ENCODE measurements at regions not wholly inside any gene's neighbourhood (a gene's known extent, or its start where the extent isn't known, plus 50 kb on each side); places are given as distances from the start of the nearest gene placed in this dataset.

GRCh38 chr9:33714989-33715388 lies 80.4 kb upstream of the PRSS3 start:
- Histone ChIP-seq H3K27me3 (no peaks in the 10 kb centered on the region), H3K4me1 (no peaks in the 10 kb centered on the region), H3K36me3 (replicated peaks in 1 of 2; ENCODE audit: insufficient read depth in 1 of 2, low read depth in 2 of 2) (no peaks in the 10 kb centered on the region), H3K4me3 (no peak overlapping the region), H3K9me3 (no peaks in the 10 kb centered on the region), H3K27ac (no peak overlapping the region)
- no peak for TF ChIP-seq CTCF (IDR thresholded peaks at IDR 0.05)
- TF ChIP-seq POLR2A (IDR thresholded peaks at IDR 0.05): no peak
- no peak for ATAC-seq
- intact Hi-C loops (cut with DNase I): no loop called here
- DNase-seq: no peak
- 80 to 88% methylated on average over 2 of the region's 2 CpGs for WGBS, 2 donors

GRCh38 chr9:33718987-33719386 lies 76.4 kb upstream of the PRSS3 start:
- intact Hi-C loops (cut with DNase I): no loop called here
- Histone ChIP-seq H3K4me1 (peaks cover 5% of the 10 kb centered on the region), H3K9me3 (no peaks in the 10 kb centered on the region), H3K27me3 (no peaks in the 10 kb centered on the region), H3K36me3 (replicated peaks in 1 of 2; ENCODE audit: insufficient read depth in 1 of 2, low read depth in 2 of 2) (no peaks in the 10 kb centered on the region), H3K4me3 (no peak overlapping the region), H3K27ac (no peak overlapping the region)
- DNase-seq: peak in 1 of 4 donors; percentile 45
- no peak for ATAC-seq
- WGBS, 2 donors: 64 to 80% methylated on average over 6 to 7 of the region's 7 CpGs
- TF ChIP-seq CTCF (IDR thresholded peaks at IDR 0.05) (no peak), POLR2A (IDR thresholded peaks at IDR 0.05) (no peak)

GRCh38 chr9:33719581-33720374 lies 75.6 kb upstream of the PRSS3 start:
- intact Hi-C loops (cut with DNase I): loop anchor here (5.0 kb wide), 1 partner anchor 97 kb away; no protein-coding TSS in a partner anchor
- 48 to 64% methylated on average over 13 to 19 of the region's 19 CpGs for WGBS, 2 donors
- no peaks in the 10 kb centered on the region for H3K36me3 ChIP-seq (replicated peaks in 1 of 2; ENCODE audit: insufficient read depth in 1 of 2, low read depth in 2 of 2)
- no peaks in the 10 kb centered on the region for H3K9me3 ChIP-seq
- H3K4me3 ChIP-seq: no peak overlapping the region
- H3K27me3 ChIP-seq: no peaks in the 10 kb centered on the region
- no peak overlapping the region for H3K27ac ChIP-seq
- peak; percentile 39 for ATAC-seq
- no peak for TF ChIP-seq POLR2A (IDR thresholded peaks at IDR 0.05)
- peak in 5 of 7 experiments; percentile 27 to 38 (median 35) for TF ChIP-seq CTCF (IDR thresholded peaks at IDR 0.05)
- peak in 3 of 4 donors; percentile 18 to 39 (median 21) for DNase-seq
- peaks cover 5% of the 10 kb centered on the region for H3K4me1 ChIP-seq

- TF ChIP-seq CTCF (IDR thresholded peaks at IDR 0.05) (peak; percentile 98 to 100 (median 100)), POLR2A (IDR thresholded peaks at IDR 0.05) (no peak)
- DNase-seq (peak; percentile 87 to 93 (median 90)), ATAC-seq (peak; percentile 90)
- intact Hi-C loops (cut with DNase I): loop anchor here (5.0 kb wide), 1 partner anchor 100 kb away; no protein-coding TSS in a partner anchor
- WGBS, 2 donors: 25 to 29% methylated on average over 25 to 32 of the region's 32 CpGs
- Histone ChIP-seq H3K4me3 (no peak overlapping the region), H3K27me3 (no peaks in the 10 kb centered on the region), H3K27ac (no peak overlapping the region), H3K4me1 (peaks cover 5% of the 10 kb centered on the region), H3K9me3 (no peaks in the 10 kb centered on the region), H3K36me3 (replicated peaks in 1 of 2; ENCODE audit: insufficient read depth in 1 of 2, low read depth in 2 of 2) (no peaks in the 10 kb centered on the region)
Measured at GRCh38 chr9:33721674-33722358, 73.5 kb upstream of the PRSS3 start.

All from body of pancreas (tissue), 4 donors.